GM12891 (cell line): ENCODE measurements at regions not wholly inside any gene's neighbourhood (a gene's known extent, or its start where the extent isn't known, plus 50 kb on each side); places are given as distances from the start of the nearest gene placed in this dataset.

Source experiments
- POLR2A ChIP-seq: IDR thresholded peaks from 2 replicates; pipeline ENCODE4 v1.6.1; 2011; ENCODE audit warnings: low read depth, low read length, control low read depth
- POLR2AphosphoS5 ChIP-seq: IDR thresholded peaks from 2 replicates; pipeline ENCODE4 v1.6.1; 2011; ENCODE audit warnings: low read depth, low read length, control low read depth
- TAF1 ChIP-seq: IDR thresholded peaks from 2 replicates; pipeline ENCODE4 v1.6.1; 2011; ENCODE audit warnings: low read depth, low read length, control low read depth

DNA sequence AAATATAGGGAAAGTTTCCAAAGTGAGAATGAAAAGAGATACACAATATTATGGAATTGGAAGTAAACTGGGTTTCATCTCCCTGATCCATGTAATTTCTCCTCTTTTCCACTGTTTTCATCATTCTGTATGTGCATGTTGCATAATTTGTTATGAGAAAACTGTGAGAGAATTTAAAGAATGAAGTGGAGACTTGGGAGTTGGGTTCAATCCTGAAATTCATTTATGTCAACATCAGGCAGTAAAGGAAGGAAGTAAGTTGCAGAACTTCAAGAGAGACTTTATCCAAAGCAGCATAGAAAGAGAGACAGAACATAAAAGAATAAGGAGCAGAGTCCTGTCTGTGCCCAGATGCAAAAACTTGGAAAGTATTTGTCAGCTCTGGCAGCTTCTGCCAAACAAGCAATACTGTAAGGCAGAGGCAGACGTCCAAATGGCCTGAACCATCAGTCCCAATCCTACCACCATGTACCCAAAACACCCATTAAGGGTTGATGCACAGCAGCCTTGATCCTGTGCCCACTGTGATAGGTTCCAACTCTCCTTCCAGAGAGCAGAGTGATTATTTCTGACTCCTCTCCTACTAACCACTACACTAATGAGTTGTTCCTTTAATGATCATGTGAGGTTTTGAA lies 425.3 kb upstream of the CDH6 start:
- no peak for TF ChIP-seq POLR2AphosphoS5
- no peak for TF ChIP-seq TAF1
- TF ChIP-seq POLR2A: no peak
